ENCODE measurements at regions not wholly inside any gene's neighbourhood (a gene's known extent, or its start where the extent isn't known, plus 50 kb on each side); places are given as distances from the start of the nearest gene placed in this dataset.

- TF ChIP-seq CTCF (IDR thresholded peaks at IDR 0.05) = no peak
- no peak for TF ChIP-seq POLR2A (IDR thresholded peaks at IDR 0.05)
- no peak for TF ChIP-seq EP300 (IDR thresholded peaks at IDR 0.05; ENCODE audit: low read depth)
Measured at GRCh38 chr9:103304797-103305196, 309.7 kb downstream of the CYLC2 start.

Measured in transverse colon (tissue), 3 donors.